ENCODE measurements at regions not wholly inside any gene's neighbourhood (a gene's known extent, or its start where the extent isn't known, plus 50 kb on each side); places are given as distances from the start of the nearest gene placed in this dataset.
A peak's percentile ranks its signal among the peaks of the same experiment; 100 is the strongest.

GRCh38 chr4:96521046-96521536 is 681.2 kb downstream of the PDHA2 start:
- no peak for TF ChIP-seq EP300 (IDR thresholded peaks at IDR 0.05; ENCODE audit: borderline replicate concordance)
- no peak for TF ChIP-seq CREB1 (IDR thresholded peaks at IDR 0.05; ENCODE audit: low read depth)
- TF ChIP-seq ZBTB7A (IDR thresholded peaks at IDR 0.05; ENCODE audit: low read depth): no peak
- no peak for TF ChIP-seq CEBPB (IDR thresholded peaks at IDR 0.05)
- TF ChIP-seq FOXM1 (IDR thresholded peaks at IDR 0.05; ENCODE audit: borderline replicate concordance, low read depth): no peak
- no peak for TF ChIP-seq TEAD4 (IDR thresholded peaks at IDR 0.05)
- TF ChIP-seq REST (IDR thresholded peaks at IDR 0.05; ENCODE audit: low read depth): no peak
- no peak for TF ChIP-seq TAF1 (IDR thresholded peaks at IDR 0.05; ENCODE audit: low read depth)
- TF ChIP-seq YY1 (IDR thresholded peaks at IDR 0.05; ENCODE audit: low read depth): no peak
- TF ChIP-seq USF1 (IDR thresholded peaks at IDR 0.05): no peak
- TF ChIP-seq TCF12 (IDR thresholded peaks at IDR 0.05; ENCODE audit: low read depth): no peak
- TF ChIP-seq RAD21 (IDR thresholded peaks at IDR 0.05; ENCODE audit: low read depth): no peak
- TF ChIP-seq NFIC (IDR thresholded peaks at IDR 0.05): no peak
- TF ChIP-seq EGR1 (IDR thresholded peaks at IDR 0.05): no peak
- TF ChIP-seq MAX (IDR thresholded peaks at IDR 0.05): no peak

- TF ChIP-seq TEAD4 (IDR thresholded peaks at IDR 0.05): no peak
- TF ChIP-seq TCF12 (IDR thresholded peaks at IDR 0.05; ENCODE audit: low read depth): no peak
- TF ChIP-seq REST (IDR thresholded peaks at IDR 0.05; ENCODE audit: low read depth): no peak
- TF ChIP-seq EP300 (IDR thresholded peaks at IDR 0.05; ENCODE audit: borderline replicate concordance): no peak
- TF ChIP-seq RAD21 (IDR thresholded peaks at IDR 0.05; ENCODE audit: low read depth): no peak
- TF ChIP-seq FOXM1 (IDR thresholded peaks at IDR 0.05; ENCODE audit: borderline replicate concordance, low read depth): no peak
- TF ChIP-seq NFIC (IDR thresholded peaks at IDR 0.05): no peak
- no peak for TF ChIP-seq CEBPB (IDR thresholded peaks at IDR 0.05)
- TF ChIP-seq MAX (IDR thresholded peaks at IDR 0.05): no peak
- no peak for TF ChIP-seq EGR1 (IDR thresholded peaks at IDR 0.05)
- TF ChIP-seq USF1 (IDR thresholded peaks at IDR 0.05): no peak
- no peak for TF ChIP-seq CREB1 (IDR thresholded peaks at IDR 0.05; ENCODE audit: low read depth)
- TF ChIP-seq YY1 (IDR thresholded peaks at IDR 0.05; ENCODE audit: low read depth): no peak
- no peak for TF ChIP-seq ZBTB7A (IDR thresholded peaks at IDR 0.05; ENCODE audit: low read depth)
- TF ChIP-seq TAF1 (IDR thresholded peaks at IDR 0.05; ENCODE audit: low read depth): no peak
These were observed 683.7 kb downstream of the PDHA2 start for GRCh38 chr4:96523611-96524010.

- no peak for TF ChIP-seq EGR1 (IDR thresholded peaks at IDR 0.05)
- TF ChIP-seq REST (IDR thresholded peaks at IDR 0.05; ENCODE audit: low read depth): no peak
- no peak for TF ChIP-seq TCF12 (IDR thresholded peaks at IDR 0.05; ENCODE audit: low read depth)
These were observed 684.5 kb downstream of the PDHA2 start for GRCh38 chr4:96524311-96524875.

GRCh38 chr4:96525898-96526297 is 686.0 kb downstream of the PDHA2 start:
- TF ChIP-seq TEAD4 (IDR thresholded peaks at IDR 0.05) (0 out of 2 replicates have a peak, but pooled peaks have one; percentile 28), REST (IDR thresholded peaks at IDR 0.05; ENCODE audit: low read depth) (no peak)

Data from Ishikawa (cell line).